Endothelial cell (in vitro differentiated cells): ENCODE measurements at regions not wholly inside any gene's neighbourhood (a gene's known extent, or its start where the extent isn't known, plus 50 kb on each side); places are given as distances from the start of the nearest gene placed in this dataset.

ENCODE experiments used
- DNase-seq: peaks from one replicate; pipeline ENCODE4 v3.0.0; 2021; ENCODE audit warnings: low spot score
- H3K27ac Mint-ChIP-seq: one replicate; pipeline ENCODE4 v1.8.0; 2021; ENCODE audit warnings: mixed read lengths, inconsistent platforms; ENCODE audit not compliant: unreplicated experiment
- H3K27me3 Mint-ChIP-seq: one replicate; pipeline ENCODE4 v1.8.0; 2021; ENCODE audit warnings: mild to moderate bottlenecking, moderate library complexity, mixed read lengths, inconsistent platforms; ENCODE audit not compliant: unreplicated experiment
- H3K36me3 Mint-ChIP-seq: one replicate; pipeline ENCODE4 v1.8.0; 2021; ENCODE audit warnings: mild to moderate bottlenecking, low read depth, mixed read lengths, inconsistent platforms; ENCODE audit not compliant: unreplicated experiment
- H3K4me1 Mint-ChIP-seq: one replicate; pipeline ENCODE4 v1.8.0; 2021; ENCODE audit warnings: mild to moderate bottlenecking, mixed read lengths, inconsistent platforms; ENCODE audit not compliant: unreplicated experiment
- H3K4me3 Mint-ChIP-seq: one replicate; pipeline ENCODE4 v1.8.0; 2021; ENCODE audit warnings: mild to moderate bottlenecking, mixed read lengths, inconsistent platforms; ENCODE audit not compliant: unreplicated experiment
- H3K9me3 Mint-ChIP-seq: one replicate; pipeline ENCODE4 v1.8.0; 2021; ENCODE audit warnings: mixed read lengths, inconsistent platforms; ENCODE audit not compliant: unreplicated experiment
- TF ChIP-seq, protein P1 (sequence below): fragments of 200-600 bp; sonication (generic); IDR thresholded peaks from one replicate; pipeline ENCODE4 v1.5.0; 2021; ENCODE audit warnings: antibody characterized with exemption; ENCODE audit not compliant: unreplicated experiment

GRCh38 chr7:116438267-116438666 lies 61.3 kb upstream of the CAV2 start:
- TF ChIP-seq, protein P1, sequence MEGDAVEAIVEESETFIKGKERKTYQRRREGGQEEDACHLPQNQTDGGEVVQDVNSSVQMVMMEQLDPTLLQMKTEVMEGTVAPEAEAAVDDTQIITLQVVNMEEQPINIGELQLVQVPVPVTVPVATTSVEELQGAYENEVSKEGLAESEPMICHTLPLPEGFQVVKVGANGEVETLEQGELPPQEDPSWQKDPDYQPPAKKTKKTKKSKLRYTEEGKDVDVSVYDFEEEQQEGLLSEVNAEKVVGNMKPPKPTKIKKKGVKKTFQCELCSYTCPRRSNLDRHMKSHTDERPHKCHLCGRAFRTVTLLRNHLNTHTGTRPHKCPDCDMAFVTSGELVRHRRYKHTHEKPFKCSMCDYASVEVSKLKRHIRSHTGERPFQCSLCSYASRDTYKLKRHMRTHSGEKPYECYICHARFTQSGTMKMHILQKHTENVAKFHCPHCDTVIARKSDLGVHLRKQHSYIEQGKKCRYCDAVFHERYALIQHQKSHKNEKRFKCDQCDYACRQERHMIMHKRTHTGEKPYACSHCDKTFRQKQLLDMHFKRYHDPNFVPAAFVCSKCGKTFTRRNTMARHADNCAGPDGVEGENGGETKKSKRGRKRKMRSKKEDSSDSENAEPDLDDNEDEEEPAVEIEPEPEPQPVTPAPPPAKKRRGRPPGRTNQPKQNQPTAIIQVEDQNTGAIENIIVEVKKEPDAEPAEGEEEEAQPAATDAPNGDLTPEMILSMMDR = no peak
- Mint-ChIP-seq H3K36me3 (no peaks in the 10 kb centered on the region), H3K4me3 (no peak overlapping the region), H3K9me3 (no peaks in the 10 kb centered on the region), H3K27ac (no peak overlapping the region), H3K27me3 (peaks cover 1% of the 10 kb centered on the region), H3K4me1 (peaks cover 3% of the 10 kb centered on the region)
- no peak for DNase-seq

DNA sequence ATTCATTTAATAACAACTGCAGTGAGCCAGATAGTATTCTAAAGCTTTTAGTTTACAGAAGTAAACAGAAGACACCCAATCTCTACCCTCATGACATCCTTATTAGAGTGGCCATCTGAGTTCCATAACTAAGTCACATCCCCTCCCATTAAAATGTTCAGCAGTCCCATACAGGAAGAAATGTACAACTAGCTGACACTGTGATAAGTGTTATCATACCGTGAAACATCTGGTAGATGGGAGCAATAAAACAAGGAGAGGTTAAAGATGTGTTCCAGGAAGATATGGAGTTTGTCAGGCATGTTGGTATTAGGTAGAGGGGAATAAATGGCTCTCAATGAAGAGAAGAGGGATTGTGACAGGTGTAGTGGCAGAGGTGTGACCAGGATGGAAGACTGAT lies 60.5 kb upstream of the CAV2 start:
- Mint-ChIP-seq H3K36me3 (no peaks in the 10 kb centered on the region), H3K27me3 (peaks cover 1% of the 10 kb centered on the region), H3K9me3 (no peaks in the 10 kb centered on the region), H3K4me3 (no peak overlapping the region), H3K27ac (no peak overlapping the region), H3K4me1 (peaks cover 3% of the 10 kb centered on the region)
- DNase-seq = no peak
- TF ChIP-seq, protein P1 = no peak

GRCh38 chr7:116439841-116440549 lies 59.5 kb upstream of the CAV2 start:
- Mint-ChIP-seq H3K4me3 (no peak overlapping the region), H3K4me1 (peaks cover 3% of the 10 kb centered on the region), H3K27ac (no peak overlapping the region), H3K27me3 (peaks cover 3% of the 10 kb centered on the region), H3K9me3 (no peaks in the 10 kb centered on the region), H3K36me3 (no peaks in the 10 kb centered on the region)
- TF ChIP-seq, protein P1 = no peak
- DNase-seq = no peak

DNA sequence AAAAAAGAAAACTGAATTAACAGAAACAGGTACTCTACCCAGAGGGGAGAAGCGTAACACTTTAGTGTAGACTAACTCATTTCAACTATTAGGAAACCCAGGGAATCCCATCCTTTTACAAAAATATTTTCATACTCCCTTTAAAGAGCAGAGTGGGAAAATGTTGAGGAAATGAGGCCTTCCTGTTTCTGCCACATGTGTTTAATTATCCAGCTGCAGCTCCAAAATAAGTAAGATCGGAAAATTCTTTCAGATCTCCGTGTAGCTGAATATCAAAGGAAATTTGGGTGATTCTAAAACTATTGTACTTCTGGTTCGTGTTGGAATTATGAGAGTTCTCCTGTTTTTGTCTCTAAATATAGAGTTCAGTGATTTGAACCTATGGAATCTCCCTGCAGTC lies 58.0 kb upstream of the CAV2 start:
- TF ChIP-seq, protein P1 = no peak
- no peak for DNase-seq
- H3K9me3 Mint-ChIP-seq = no peaks in the 10 kb centered on the region
- H3K36me3 Mint-ChIP-seq = no peaks in the 10 kb centered on the region
- H3K27ac Mint-ChIP-seq = peak overlapping the region; percentile 5
- H3K4me1 Mint-ChIP-seq = peaks cover 5% of the 10 kb centered on the region
- no peak overlapping the region for H3K4me3 Mint-ChIP-seq
- peaks cover 4% of the 10 kb centered on the region for H3K27me3 Mint-ChIP-seq

- H3K9me3 Mint-ChIP-seq = no peaks in the 10 kb centered on the region
- H3K27me3 Mint-ChIP-seq = peaks cover 4% of the 10 kb centered on the region
- no peak for DNase-seq
- TF ChIP-seq, protein P1 = no peak
- no peaks in the 10 kb centered on the region for H3K36me3 Mint-ChIP-seq
- H3K4me1 Mint-ChIP-seq = peaks cover 11% of the 10 kb centered on the region
- no peak overlapping the region for H3K4me3 Mint-ChIP-seq
- H3K27ac Mint-ChIP-seq = no peak overlapping the region
These were observed 56.4 kb upstream of the CAV2 start for GRCh38 chr7:116443101-116443523.
